ENCODE measurements at regions not wholly inside any gene's neighbourhood (a gene's known extent, or its start where the extent isn't known, plus 50 kb on each side); places are given as distances from the start of the nearest gene placed in this dataset.

GRCh38 chr6:157754351-157754750, 68.7 kb upstream of the SNX9 start:
- TF ChIP-seq, protein P1, sequence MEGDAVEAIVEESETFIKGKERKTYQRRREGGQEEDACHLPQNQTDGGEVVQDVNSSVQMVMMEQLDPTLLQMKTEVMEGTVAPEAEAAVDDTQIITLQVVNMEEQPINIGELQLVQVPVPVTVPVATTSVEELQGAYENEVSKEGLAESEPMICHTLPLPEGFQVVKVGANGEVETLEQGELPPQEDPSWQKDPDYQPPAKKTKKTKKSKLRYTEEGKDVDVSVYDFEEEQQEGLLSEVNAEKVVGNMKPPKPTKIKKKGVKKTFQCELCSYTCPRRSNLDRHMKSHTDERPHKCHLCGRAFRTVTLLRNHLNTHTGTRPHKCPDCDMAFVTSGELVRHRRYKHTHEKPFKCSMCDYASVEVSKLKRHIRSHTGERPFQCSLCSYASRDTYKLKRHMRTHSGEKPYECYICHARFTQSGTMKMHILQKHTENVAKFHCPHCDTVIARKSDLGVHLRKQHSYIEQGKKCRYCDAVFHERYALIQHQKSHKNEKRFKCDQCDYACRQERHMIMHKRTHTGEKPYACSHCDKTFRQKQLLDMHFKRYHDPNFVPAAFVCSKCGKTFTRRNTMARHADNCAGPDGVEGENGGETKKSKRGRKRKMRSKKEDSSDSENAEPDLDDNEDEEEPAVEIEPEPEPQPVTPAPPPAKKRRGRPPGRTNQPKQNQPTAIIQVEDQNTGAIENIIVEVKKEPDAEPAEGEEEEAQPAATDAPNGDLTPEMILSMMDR (IDR thresholded peaks at IDR 0.05), result no peak
- no peak for TF ChIP-seq POLR2AphosphoS5 (IDR thresholded peaks at IDR 0.05)
